WTC11 (cell line): ENCODE measurements at regions not wholly inside any gene's neighbourhood (a gene's known extent, or its start where the extent isn't known, plus 50 kb on each side); places are given as distances from the start of the nearest gene placed in this dataset.

ENCODE experiments used
- ATAC-seq: fragments of 200-7000 bp; cut with Tn5 transposase; 2 replicates; pipeline ENCODE4 v1.10.0; 2021; ENCODE audit warnings: mild to moderate bottlenecking, moderate library complexity
- CTCF ChIA-PET: fragments of 300-600 bp; sonication (Branson Sonifier 250); formaldehyde crosslinking; loops from one replicate; lab custom pipeline; 2021; ENCODE audit warnings: antibody characterized with exemption; lab: Charles Lee
- POLR2A ChIA-PET: fragments of 350-600 bp; sonication (Branson Sonifier 250); formaldehyde crosslinking; loops from one replicate; lab custom pipeline; 2021; ENCODE audit warnings: antibody characterized with exemption; lab: Charles Lee
- DNase-seq: peaks from one replicate; pipeline ENCODE4 v3.0.0; 2021; ENCODE audit warnings: low spot score
- H3K27ac Mint-ChIP-seq: 2 replicates; pipeline ENCODE4 v1.8.0; 2021; ENCODE audit warnings: mixed read lengths
- H3K27me3 Mint-ChIP-seq: 2 replicates; pipeline ENCODE4 v1.8.0; 2021; ENCODE audit warnings: low read depth, mild to moderate bottlenecking, moderate library complexity, mixed read lengths
- H3K36me3 Mint-ChIP-seq: 2 replicates; pipeline ENCODE4 v1.8.0; 2021; ENCODE audit warnings: mixed read lengths
- H3K4me1 Mint-ChIP-seq: 2 replicates; pipeline ENCODE4 v1.8.0; 2022; ENCODE audit warnings: mixed read lengths
- H3K4me3 Mint-ChIP-seq: 2 replicates; pipeline ENCODE4 v1.8.0; 2021; ENCODE audit warnings: mild to moderate bottlenecking, moderate library complexity, mixed read lengths
- H3K9me3 Mint-ChIP-seq: 2 replicates; pipeline ENCODE4 v1.8.0; 2021; ENCODE audit warnings: mixed read lengths
- EMX1 ChIP-seq: fragments of 250-450 bp; sonication (Bioruptor Pico); IDR thresholded peaks from 2 replicates; pipeline ENCODE4 v1.8.0; 2021; ENCODE audit warnings: mild to moderate bottlenecking
- GABPB1 ChIP-seq: sonication (generic); formaldehyde crosslinking; IDR thresholded peaks from 2 replicates; pipeline ENCODE4 v1.8.1; 2023; ENCODE audit warnings: mild to moderate bottlenecking, missing genetic modification reagents
- IRF1 ChIP-seq: sonication (generic); formaldehyde crosslinking; IDR thresholded peaks from 2 replicates; pipeline ENCODE4 v1.8.0; 2023; ENCODE audit warnings: missing genetic modification reagents
- JAZF1 ChIP-seq: fragments of 250-450 bp; sonication (Bioruptor Pico); IDR thresholded peaks from 2 replicates; pipeline ENCODE4 v1.9.0; 2021; ENCODE audit warnings: moderate library complexity, mild to moderate bottlenecking, inconsistent platforms
- KAT7 ChIP-seq: sonication (generic); formaldehyde crosslinking; IDR thresholded peaks from 2 replicates; pipeline ENCODE4 v1.8.1; 2023; ENCODE audit warnings: missing genetic modification reagents, mild to moderate bottlenecking, borderline replicate concordance
- NFATC4 ChIP-seq: fragments of 250-450 bp; sonication (Bioruptor Pico); IDR thresholded peaks from 2 replicates; pipeline ENCODE4 v1.9.0; 2021; ENCODE audit warnings: mild to moderate bottlenecking
- SMAD3 ChIP-seq: sonication (generic); formaldehyde crosslinking; IDR thresholded peaks from 2 replicates; pipeline ENCODE4 v1.8.0; 2022; ENCODE audit warnings: missing genetic modification reagents, mild to moderate bottlenecking, borderline replicate concordance
- ZNF532 ChIP-seq: fragments of 250-450 bp; sonication (Bioruptor Pico); IDR thresholded peaks from 2 replicates; pipeline ENCODE4 v1.9.0; 2021; ENCODE audit warnings: mild to moderate bottlenecking, borderline replicate concordance
- TF ChIP-seq, protein P1 (sequence below): sonication (generic); formaldehyde crosslinking; IDR thresholded peaks from 2 replicates; pipeline ENCODE4 v1.8.1; 2022; ENCODE audit warnings: missing genetic modification reagents, borderline replicate concordance
- TF ChIP-seq, protein P2 (sequence below): fragments of 250-450 bp; sonication (Bioruptor Pico); conservative IDR thresholded peaks from 2 replicates; pipeline ENCODE4 v1.9.0; 2021; ENCODE audit warnings: mild to moderate bottlenecking
- TF ChIP-seq, protein P3 (sequence below): sonication (generic); formaldehyde crosslinking; IDR thresholded peaks from 2 replicates; pipeline ENCODE4 v1.8.1; 2023; ENCODE audit warnings: mild to moderate bottlenecking, missing genetic modification reagents, borderline replicate concordance

DNA sequence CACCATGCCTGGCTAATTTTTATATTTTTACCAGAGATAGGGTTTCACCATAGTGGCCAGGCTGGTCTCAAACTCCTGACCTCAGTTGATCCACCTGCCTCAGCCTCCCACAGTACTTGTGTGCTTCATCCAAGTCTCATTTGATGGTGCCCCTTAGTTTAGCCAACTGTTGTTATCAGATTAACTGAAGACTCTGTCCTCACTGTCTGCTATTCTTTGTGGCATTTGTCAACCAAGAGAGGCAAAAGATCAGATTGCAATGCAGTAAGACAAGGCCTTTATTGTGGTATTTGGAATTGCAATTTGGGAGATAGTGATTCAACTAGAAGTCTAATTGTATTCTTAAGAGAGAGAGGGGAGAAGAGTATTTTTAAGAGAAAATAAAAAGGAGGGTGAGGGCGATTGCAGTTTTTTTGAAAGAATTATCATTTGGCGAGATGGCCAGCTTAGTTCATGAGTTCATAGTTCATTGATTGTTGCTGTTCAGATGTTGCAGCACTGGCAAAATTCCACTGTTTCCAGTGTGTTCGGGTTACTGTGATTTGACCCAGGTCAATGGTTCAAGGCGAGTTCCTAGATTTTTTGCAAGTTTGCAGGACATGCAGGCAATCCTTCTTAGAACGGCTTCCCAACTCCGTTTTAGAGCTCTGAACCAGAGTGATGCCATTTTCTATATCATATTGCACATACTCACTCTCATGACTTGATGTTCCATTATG is 1156.9 kb downstream of the CDH9 start:
- ChIA-PET CTCF (no interaction called here), POLR2A (no interaction called here)
- ATAC-seq (no peak), DNase-seq (no peak)
- Mint-ChIP-seq H3K4me1 (peaks cover 7% of the 10 kb centered on the region; the same call in 1 of the 2 replicates), H3K27ac (no peak overlapping the region), H3K27me3 (no peaks in the 10 kb centered on the region), H3K9me3 (peaks cover 45% of the 10 kb centered on the region), H3K4me3 (no peak overlapping the region), H3K36me3 (peaks cover 22% of the 10 kb centered on the region)
- TF ChIP-seq EMX1 (CRISPR knock-in tag), result no peak
- no peak for TF ChIP-seq ZNF532 (CRISPR knock-in tag)
- TF ChIP-seq SMAD3 (CRISPR knock-in tag), result no peak

GRCh38 chr5:25863811-25864210 is 1174.6 kb downstream of the CDH9 start:
- H3K27me3 Mint-ChIP-seq, result no peaks in the 10 kb centered on the region
- peaks cover 30% of the 10 kb centered on the region for H3K36me3 Mint-ChIP-seq
- H3K4me3 Mint-ChIP-seq, result no peak overlapping the region
- H3K27ac Mint-ChIP-seq, result no peak overlapping the region; the same call in 1 of the 2 replicates
- DNase-seq, result no peak
- TF ChIP-seq NFATC4 (CRISPR knock-in tag) (no peak), KAT7 (CRISPR knock-in tag) (no peak)
- TF ChIP-seq, protein P1, sequence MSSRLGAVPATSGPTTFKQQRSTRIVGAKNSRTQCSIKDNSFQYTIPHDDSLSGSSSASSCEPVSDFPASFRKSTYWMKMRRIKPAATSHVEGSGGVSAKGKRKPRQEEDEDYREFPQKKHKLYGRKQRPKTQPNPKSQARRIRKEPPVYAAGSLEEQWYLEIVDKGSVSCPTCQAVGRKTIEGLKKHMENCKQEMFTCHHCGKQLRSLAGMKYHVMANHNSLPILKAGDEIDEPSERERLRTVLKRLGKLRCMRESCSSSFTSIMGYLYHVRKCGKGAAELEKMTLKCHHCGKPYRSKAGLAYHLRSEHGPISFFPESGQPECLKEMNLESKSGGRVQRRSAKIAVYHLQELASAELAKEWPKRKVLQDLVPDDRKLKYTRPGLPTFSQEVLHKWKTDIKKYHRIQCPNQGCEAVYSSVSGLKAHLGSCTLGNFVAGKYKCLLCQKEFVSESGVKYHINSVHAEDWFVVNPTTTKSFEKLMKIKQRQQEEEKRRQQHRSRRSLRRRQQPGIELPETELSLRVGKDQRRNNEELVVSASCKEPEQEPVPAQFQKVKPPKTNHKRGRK (CRISPR knock-in tag), result no peak
- TF ChIP-seq, protein P2, sequence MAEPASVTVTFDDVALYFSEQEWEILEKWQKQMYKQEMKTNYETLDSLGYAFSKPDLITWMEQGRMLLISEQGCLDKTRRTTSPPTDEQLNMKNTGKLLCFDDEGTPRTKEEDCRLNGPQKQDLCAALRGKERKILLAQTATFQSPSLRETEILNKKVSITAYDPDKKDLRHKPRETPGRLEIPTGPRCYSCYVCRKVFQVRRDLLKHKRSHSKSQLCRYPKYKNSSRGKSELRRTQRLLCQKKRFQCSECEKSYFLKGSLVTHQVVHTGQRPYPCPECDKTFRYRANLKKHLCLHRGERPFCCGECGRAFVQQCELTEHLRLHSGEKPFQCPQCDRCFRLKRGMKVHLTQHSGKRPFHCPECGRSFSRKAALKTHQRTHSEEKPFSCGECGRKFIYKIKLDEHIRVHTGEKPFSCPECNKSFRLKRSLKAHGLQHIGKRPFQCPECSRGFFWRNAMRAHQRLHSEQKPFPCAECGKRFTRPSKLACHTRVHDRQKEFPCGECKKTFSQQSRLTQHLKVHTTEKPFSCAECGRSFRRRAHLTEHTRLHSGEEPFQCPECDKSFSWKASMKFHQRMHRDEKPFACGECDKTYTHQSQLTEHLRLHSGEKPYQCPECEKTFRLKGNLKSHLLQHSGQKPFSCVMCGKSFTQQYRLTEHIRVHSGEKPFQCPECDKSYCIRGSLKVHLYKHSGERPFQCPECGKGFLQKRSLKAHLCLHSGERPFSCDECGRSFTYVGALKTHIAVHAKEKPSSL, result no peak
- TF ChIP-seq, all 79 proteins: peak for 0
- no peak for ATAC-seq
- peaks cover 50% of the 10 kb centered on the region for H3K9me3 Mint-ChIP-seq
- H3K4me1 Mint-ChIP-seq, result no peaks in the 10 kb centered on the region
- POLR2A ChIA-PET, result no interaction called here
- CTCF ChIA-PET, result no interaction called here

DNA sequence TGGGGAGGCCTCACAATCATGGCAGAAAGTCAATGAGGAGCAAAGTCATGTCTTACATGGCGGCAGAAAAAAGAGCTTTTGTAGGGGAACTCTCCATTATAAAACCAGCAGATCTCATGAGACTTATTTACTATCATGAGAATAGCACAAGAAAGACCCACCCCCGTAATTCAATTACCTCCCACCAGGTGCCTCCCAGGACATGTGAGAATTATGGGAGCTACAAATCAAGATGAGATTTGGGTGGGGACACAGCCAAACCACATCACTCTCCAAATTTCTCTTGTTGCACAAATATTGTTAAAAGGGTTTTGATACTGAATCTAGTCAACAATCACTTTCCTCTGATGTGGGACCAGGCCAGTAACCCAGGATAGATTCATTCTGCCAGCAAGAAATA is 1176.1 kb downstream of the CDH9 start:
- peak; percentile 40 for DNase-seq
- TF ChIP-seq GABPB1 (CRISPR knock-in tag) (no peak), JAZF1 (no peak), IRF1 (CRISPR knock-in tag) (no peak)
- TF ChIP-seq, protein P3, sequence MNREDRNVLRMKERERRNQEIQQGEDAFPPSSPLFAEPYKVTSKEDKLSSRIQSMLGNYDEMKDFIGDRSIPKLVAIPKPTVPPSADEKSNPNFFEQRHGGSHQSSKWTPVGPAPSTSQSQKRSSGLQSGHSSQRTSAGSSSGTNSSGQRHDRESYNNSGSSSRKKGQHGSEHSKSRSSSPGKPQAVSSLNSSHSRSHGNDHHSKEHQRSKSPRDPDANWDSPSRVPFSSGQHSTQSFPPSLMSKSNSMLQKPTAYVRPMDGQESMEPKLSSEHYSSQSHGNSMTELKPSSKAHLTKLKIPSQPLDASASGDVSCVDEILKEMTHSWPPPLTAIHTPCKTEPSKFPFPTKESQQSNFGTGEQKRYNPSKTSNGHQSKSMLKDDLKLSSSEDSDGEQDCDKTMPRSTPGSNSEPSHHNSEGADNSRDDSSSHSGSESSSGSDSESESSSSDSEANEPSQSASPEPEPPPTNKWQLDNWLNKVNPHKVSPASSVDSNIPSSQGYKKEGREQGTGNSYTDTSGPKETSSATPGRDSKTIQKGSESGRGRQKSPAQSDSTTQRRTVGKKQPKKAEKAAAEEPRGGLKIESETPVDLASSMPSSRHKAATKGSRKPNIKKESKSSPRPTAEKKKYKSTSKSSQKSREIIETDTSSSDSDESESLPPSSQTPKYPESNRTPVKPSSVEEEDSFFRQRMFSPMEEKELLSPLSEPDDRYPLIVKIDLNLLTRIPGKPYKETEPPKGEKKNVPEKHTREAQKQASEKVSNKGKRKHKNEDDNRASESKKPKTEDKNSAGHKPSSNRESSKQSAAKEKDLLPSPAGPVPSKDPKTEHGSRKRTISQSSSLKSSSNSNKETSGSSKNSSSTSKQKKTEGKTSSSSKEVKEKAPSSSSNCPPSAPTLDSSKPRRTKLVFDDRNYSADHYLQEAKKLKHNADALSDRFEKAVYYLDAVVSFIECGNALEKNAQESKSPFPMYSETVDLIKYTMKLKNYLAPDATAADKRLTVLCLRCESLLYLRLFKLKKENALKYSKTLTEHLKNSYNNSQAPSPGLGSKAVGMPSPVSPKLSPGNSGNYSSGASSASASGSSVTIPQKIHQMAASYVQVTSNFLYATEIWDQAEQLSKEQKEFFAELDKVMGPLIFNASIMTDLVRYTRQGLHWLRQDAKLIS (CRISPR knock-in tag), result no peak
- TF ChIP-seq, all 79 proteins: peak for 0
- Mint-ChIP-seq H3K27ac (no peak overlapping the region), H3K27me3 (no peaks in the 10 kb centered on the region), H3K4me1 (peaks cover 3% of the 10 kb centered on the region; the same call in 1 of the 2 replicates), H3K4me3 (no peak overlapping the region), H3K9me3 (peaks cover 53% of the 10 kb centered on the region), H3K36me3 (peaks cover 30% of the 10 kb centered on the region)
- no peak for ATAC-seq
- ChIA-PET POLR2A (no interaction called here), CTCF (no interaction called here)
